HuH-7 (cell line): ENCODE measurements at regions not wholly inside any gene's neighbourhood (a gene's known extent, or its start where the extent isn't known, plus 50 kb on each side); places are given as distances from the start of the nearest gene placed in this dataset.
A peak's percentile ranks its signal among the peaks of the same experiment; 100 is the strongest.

Experiments
- DNase-seq: peaks from one replicate; pipeline ENCODE4 v3.0.0; 2011; ENCODE audit warnings: low spot score

DNA sequence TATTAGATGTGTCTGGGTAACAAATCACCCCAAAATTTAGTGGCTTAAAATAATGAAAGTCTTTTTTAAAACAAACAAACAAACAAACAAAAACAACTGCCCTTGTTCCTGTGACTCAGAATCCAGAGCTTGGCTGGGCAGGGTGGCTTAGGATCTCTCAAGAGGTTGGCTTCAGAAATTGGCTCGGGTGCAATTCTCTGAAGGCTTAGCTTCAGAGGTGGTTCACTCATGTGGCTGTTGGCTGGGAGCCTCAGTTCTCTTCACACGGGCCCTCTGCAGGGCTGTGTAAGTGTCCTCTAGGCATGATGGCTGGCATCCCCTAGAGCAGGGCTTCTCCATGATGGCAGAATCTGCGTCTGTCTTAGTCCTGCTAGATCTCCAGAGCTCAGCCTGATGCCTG is 179.9 kb upstream of the BCOR start:
- DNase-seq, result no peak

DNA sequence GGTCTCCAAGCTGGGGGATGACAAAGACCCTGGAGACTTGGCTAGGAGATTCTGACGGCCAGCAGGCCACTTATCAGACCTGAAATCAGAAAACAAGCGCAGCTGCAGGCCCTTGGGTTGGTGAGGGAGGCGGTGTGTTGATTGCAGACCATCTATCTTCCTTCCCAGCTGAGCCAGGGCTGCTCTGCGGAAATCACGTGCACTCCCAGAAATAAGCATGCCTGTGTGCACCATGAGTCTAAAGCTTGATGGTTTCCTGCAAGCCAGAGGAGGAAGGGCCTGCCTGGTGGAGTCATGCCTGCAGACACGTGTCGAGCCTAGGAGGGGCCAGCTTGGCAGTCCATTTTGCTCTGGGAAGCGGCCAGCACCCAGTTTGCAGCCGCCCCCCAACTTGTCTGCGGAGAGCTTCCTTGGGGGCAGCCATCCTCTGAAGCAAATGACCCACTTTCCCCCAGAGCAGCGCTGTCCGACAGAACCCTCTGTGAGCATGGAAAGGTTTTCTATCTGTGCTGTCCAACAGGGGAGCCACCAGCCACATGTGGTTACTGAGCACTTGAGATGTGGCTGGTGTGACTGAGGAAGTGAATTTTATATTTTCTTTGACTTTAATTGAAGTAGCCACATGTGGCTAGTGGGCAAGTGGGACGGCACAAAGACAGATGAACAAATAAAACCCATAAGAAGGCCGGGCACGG is 175.7 kb upstream of the BCOR start:
- no peak for DNase-seq

DNA sequence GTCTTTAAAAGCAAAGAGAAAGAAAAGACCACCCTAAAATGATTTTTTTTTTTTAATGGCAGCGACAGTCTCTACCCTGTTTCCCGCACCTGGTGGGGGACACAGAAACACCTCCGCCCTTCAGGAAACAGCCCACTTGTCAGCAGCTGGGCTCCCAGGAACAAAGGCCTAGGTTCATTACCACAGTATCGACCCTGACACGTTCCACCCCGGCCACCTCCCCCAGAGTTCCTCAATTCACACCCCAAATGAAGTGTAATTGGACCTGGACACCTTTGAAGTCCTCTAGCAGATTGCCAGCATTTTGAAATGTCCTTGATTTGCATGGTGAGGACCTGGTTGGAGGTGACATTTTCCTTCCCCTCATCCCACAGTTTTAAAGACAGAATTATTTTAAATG is 175.0 kb upstream of the BCOR start:
- DNase-seq, result no peak

DNA sequence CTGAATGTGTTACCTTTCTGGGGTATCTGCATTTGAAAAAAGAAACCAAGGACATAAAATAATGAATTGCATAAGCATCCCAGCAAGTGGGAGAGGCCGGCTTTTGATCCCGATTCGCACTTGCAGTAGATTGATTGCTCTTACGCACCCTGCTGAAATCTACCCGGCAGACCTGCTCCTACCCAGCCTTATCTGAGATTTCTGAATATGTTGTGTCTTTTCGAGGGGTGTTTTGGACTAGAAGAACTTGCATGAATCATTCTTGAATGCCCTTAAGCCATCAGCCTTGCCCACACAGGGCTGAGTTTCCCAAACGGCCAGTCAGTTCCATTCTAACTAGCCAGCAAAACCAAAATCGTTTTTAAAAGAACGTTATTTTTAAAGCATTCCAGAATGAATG is 174.4 kb upstream of the BCOR start:
- DNase-seq, result no peak

DNA sequence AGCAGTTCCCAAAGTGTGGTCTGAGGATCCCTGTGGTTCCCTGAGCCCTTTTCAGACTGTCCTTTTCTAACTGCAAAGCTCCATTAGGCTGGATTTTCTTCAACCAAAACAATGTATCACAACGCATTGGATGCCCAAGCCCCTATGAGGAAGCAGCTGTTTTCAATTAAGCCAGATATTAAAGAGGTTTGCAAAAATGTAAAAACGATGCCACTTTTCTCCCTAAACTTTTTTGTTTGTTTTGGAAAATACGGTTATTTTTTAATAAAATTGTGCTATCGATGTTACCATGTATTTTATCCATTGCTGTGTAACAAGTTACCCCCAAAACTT is 170.4 kb upstream of the BCOR start:
- DNase-seq, result no peak

DNA sequence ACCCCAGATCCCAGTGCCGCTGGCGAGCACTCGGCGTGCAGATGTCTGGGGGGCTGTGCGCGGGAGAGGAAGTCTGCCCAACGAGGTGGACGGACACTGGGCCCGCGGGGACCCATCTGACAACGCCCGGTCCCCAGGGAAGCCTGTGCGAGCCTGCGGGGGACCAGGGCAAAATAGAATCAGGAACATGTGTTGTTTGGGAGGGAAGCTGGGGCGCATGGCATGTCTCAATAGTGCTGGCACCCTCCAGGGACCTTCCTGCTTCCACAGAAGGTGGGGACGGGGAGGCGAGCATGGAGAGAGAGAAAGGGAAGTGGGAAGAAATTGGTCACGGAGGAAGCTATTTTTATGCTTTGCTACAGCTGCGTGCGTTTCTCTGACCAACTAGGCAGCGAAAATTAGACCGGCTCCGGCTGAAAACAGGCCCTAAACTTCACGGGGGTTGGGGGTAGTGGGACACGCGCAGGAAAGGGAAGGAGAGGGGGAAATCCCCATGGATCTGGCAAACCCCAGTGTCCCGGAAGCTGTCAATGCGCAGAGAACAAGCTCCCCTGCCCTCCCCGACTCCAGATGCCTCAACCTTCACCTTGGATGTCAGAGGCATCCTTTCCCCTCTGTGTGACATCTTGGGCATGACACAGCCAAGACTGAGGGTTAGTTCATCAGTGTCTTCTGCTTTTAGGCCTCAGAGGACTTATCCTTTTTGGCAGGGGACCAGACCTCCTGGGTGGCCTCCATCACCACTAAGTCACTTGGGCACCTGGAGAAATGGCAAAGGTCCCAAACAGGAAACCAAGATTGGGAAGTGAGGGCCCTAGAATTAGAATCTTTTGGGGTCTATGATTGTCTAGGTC is 169.8 kb upstream of the BCOR start:
- no peak for DNase-seq

DNA sequence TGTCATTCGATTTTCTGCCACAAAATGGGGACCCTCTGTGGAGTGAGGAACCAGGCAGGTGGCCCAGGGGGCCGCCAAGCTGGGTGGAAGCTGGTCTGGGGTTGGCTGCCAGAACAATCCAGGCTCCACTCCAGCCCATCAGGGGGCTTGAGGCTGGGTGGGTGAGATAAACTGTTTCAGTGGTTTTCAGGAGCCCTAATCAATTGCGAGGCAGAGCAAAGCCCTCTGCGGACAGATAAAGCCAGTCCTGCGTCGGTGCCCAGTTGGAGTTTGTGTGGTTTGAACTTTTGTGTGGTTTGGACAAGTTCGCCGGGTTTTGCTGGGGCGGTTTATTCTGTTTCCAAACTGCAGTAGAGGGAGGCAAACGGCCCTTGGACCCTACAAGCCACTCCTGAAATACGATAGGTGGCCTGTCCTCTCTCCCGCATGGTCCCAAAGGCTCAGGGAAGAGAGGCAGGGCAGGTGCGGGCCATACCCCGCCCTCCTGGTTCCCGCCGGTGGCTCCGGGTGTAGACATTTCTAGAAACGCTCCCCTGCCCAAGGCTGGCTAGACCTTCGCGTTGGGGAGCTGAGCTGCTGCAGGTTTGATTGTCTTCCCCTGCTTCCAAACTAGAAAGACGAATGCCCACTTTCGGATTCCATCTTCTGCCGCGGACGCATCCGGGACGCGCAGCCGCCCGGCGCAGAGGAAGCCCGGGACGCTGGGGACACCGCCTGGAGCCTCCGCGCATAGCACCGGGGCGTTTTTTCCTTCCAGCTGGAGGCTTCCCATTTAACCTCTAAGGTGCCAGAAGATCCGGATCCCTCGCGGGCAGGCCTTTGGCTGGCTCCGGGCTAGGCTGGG is 169.0 kb upstream of the BCOR start:
- DNase-seq, result peak; percentile 67

DNA sequence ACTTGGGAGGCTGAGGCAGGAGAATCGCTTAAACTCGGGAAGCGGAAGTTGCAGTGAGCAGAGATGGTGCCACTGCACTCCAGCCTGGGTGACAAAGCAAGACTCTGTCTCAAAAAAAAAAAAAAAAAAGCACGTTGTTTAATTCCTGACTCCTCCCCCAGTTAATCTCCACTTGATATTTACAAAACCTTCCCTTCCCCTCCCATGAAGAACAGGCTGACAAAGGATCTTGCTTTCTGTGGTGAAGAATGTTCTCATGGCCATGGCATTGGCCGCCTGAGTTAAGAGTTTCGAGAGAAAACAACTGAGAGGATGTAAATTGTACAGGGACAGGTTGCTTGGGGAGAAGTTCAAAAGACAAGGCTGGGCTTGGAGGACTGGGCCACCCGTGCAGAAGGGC is 168.2 kb upstream of the BCOR start:
- DNase-seq, result no peak

DNA sequence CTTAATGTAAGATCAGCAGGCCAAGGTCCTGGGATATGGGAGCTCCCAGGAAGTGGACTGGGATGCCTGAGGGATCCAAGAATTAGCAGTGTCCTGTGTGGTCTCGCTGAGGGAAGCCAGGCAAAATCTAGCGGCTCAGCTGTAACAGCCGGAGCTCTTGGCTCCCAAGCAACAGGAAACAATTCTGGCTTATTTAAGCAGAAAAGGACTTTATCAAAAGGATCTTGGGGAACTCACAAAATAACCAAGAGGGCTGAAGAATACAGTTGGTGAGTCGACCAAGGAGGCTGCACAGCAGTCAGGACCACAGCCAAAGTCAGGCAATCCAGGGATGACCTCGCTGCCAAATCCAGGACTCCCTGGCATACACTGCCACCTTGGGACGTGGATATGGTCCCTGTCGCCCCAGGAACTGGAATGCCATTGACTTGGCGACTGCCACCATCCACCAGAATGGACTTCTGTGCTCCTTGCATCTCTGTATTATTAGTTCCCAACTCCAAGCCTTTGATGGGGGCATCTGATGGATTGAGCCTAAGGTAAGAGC is 165.3 kb upstream of the BCOR start:
- no peak for DNase-seq

DNA sequence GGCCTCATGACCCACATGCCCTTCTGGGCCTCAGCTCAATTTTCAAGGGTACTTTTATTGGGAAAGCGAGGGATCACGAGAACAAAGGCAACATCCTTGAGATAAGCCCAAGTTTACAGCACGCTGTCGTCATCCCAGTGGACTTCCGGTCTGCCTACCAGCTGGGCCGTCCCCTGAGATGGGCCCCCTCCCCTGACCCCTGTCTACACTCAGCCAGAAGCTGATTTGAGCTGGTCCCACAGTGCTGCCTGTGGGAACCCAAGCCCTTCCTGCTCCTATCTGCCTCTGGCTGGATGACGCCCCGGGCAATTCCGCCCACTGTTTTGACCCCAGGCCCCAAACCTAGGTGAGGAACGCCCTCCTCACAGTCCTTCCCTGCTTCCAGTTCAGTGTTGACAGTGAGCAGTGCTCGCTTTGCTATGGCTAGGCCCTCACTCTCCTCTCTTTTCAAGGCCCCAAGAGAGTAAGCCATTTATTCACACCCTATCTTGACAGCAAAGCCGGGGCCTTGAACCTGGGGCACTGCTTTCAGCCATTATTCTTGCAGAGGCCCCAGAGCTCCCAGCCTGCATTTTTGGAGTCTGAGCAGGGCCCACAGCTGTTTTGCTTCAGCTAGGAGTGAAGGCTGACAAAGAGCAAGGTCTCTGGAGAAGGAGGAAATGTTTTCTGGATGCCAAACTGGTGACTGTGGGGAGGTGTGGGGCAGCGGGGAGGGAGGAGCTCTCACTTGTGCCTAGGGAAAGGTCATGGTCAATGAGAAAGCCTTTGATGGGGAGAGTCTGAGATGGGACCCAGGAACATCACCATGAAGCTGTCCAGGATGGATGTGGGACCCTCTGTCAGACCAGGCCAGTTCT is 164.6 kb upstream of the BCOR start:
- DNase-seq, result no peak

DNA sequence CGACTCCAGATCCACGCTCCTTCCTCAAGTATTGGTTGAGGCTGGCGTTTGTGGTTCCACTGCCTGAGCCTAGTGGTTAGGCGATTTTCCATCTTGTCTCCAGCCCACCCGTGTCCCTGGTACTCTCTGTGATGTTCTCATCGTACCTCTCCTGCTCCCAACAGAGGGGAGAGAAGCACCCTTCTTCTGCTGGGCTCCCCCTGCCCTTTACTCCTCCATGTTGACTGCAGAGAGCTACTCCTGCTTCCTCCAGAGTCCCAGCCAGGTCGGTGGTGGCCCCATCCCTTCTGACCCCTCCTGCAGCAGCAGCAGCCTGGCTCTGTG is 164.0 kb upstream of the BCOR start:
- DNase-seq, result no peak

DNA sequence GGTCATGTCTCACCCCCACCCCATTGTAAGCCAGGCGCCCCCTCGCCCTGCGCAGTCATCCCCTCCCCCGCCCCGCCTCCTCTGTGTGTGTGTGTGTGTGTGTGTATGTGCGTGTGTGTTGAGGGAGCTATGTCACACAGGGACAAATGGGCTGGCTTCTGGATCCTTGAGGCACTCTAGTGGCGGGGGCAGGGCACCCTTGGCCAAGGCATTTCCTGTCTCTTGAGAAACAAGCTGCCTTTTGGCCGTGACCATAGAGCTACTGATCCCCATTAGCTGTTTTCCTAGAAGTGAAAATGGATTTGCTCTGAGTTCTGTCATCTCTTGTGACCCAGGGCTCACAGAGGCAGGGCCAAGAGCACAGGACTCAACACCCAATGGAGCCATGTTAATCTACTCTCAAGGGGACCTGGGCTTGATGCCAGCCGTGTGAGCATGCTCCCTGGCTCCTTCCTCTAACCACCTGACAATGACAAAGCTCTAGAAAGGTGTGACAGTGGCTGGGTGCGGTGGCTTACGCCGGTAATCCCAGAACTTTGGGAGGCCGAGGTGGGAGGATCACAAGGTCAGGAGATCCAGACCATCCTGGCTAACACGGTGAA is 162.5 kb upstream of the BCOR start:
- no peak for DNase-seq

DNA sequence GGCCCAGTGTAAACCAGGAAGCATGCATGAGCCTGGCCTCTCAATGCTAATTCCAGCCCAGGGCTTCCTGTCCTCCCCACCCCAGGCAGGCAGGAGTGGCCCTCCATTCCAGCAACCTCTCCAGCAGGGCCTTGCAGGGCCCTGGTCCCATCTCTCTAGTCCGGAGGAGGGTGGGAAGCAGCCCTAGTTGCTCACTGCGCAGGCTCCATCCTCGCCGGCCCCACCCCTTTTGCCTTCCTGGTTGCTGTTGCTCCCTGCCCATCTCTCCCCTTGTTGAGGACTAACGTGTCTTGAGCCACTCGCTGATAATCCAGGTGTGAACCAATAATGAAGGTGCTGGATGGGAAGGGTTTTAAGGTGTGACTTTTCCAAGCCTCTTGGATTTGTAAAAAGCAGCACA is 161.2 kb upstream of the BCOR start:
- DNase-seq, result no peak

DNA sequence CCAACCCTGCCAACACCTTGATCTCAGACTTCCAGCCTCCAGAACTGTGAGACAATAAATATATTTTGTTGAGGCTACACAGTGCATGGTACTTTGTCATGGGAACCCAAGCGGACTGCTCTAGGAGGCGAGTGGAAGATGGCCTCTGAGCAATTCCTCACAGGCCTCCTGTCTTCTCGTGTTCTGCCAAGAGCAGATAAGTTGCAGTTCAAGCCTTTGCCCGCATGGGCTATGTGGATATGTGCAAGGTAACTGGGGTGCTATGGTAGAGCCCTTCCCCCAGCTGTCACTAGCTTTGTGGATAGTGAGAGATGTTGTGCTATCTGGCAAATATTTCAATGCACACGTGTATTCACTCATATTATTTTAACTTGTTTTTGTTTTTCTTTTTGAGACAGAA is 156.0 kb upstream of the BCOR start:
- no peak for DNase-seq

DNA sequence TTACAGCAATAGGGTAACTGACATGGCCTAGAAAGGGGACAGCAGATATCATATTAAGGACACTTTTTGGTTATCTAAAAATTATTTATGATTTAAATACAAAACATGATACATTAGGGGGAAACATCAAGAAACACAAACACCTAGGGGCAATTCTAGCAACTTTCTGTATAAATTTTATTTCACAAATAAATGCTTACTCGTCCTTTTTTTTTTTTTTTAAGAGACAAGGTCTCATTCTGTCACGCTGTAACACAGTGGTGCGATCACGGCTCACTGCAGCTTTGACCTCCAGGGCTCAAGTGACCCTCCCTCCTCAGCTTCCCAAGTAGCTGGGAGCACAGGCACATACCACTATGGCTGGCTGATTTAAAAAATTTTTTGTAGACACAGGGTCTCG is 151.8 kb upstream of the BCOR start:
- no peak for DNase-seq

DNA sequence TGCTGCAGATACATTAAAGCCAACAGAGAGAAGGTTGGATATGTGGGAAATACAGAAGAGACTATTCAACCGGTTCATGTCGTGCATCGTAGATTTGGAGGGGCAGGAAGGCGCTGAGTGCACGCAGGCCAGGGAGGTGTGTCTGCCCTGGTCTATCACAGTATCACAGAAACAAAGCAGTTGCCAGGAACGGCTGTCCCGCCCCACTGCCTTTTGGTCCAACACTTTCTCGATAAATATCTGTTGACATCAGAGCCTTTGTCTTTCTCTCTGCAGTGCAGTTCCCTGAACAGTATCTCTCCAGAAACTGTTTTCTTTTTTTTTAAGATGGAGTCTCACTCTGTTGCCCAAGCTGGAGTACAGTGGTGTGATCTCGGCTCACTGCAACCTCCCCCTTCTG is 151.1 kb upstream of the BCOR start:
- no peak for DNase-seq

DNA sequence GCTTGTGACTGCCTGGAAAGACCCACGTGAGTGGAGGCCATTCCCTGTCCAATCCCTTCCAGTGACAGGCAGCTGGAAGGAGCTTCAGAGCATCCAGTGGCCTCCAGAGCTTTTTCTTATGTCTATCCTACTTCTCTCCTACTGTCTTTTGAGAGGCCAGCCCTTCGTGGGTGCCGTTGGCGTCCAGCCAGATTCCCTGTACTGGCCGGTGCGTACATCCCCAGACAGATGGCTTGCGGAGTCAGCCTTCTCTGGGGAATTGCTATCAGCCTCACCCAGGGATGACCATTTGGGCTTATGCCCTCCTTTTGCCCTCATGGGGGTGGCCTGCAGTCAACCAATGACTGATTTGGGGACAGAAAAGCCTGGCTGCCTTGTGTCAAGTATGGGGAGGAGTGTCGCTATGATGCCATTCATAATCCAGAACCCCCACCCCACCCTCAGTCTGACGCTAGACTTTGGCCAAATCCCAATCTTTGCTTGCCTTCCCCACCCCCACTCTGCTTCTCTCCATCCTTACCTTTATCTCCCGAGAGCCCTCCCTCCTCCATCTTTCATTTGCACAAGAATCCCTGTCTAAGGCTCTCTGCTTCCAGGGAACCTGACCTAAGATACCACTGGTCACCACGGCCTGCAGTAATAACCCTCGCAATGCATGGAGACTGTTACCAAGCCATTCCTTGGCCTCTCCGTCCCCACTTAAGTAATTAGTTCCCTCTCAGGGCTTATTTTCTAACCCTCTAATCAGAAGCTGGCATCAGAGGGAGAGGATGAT is 150.3 kb upstream of the BCOR start:
- DNase-seq, result no peak

DNA sequence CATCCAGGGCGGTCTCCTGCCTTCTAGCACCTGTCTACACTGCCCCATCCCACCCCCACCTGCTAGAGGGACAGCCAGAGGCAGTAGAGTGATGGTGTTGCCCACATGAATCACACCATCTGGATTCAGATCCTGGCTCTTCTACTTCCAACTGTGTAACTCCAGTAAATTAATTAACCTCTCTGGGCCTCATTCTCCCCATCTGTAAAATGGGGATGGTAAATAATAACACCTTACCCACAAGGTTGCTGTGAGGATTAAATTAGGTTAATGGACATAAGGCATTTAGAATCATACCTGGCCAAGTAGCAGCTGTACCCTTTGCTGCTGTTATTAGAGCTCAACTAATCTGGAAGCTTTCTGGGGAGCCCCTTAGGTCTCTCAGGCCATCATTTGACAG is 149.6 kb upstream of the BCOR start:
- no peak for DNase-seq

DNA sequence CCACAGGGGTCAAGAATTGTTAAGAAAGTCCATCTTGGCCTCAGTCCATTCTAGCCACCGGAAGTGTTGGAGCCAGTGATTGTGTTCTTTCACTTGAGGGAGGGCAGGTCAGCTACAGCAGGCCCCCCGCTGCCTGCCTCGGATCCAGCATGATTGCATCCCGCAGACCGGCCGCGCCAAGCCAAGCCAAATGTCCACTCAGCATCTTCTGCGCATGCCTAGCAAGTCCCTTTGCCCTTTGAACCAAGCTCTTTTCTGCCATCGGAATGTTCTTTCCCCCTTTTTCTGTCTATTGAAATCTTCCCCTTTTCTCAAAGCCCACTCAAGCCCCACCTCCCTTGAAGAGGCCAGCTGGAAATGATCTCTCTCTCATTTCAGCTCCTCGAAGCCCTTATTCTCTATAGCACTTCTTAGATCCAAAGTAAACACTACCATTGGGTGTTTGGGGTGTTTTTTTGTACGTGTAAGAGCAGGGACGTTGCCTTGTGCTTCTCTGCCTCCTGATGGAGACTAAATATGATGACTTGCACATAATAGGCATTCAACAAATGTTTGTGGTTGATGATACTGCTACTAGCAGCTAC is 147.8 kb upstream of the BCOR start:
- no peak for DNase-seq

DNA sequence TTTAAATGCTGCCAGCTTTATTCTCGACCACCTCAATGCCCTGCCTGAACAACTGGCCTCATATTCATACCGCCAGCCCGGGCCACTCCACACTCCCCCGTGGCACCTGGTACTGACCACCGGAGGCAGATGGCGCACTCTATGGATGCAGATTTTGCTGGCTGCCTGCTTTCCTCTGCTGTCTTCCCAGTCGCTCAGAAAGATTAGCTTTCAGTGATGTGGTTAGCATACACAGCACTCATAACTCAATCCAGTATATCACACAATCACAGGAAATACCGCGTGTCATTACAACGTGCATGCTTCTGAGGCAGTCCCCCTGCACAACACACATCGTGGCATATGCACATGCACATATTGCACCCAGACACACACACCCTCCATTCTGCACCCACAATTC is 147.2 kb upstream of the BCOR start:
- DNase-seq, result no peak
